GM10266 (cell line): ENCODE measurements at regions not wholly inside any gene's neighbourhood (a gene's known extent, or its start where the extent isn't known, plus 50 kb on each side); places are given as distances from the start of the nearest gene placed in this dataset.
"Not testable (repeated sequence)": the region's sequence is repeated elsewhere in the genome, so short reads cannot be mapped to it uniquely, and the experiment has no call there.

Experiments used
- DNase-seq: peaks from one replicate; pipeline ENCODE4 v3.0.0; 2012; ENCODE audit errors: extremely low spot score
- TF ChIP-seq, protein P1 (sequence below): IDR thresholded peaks from 2 replicates; pipeline ENCODE4 v1.5.1; 2012; ENCODE audit warnings: mild to moderate bottlenecking, low read depth; ENCODE audit not compliant: control insufficient read depth, insufficient read depth; ENCODE audit errors: missing control alignments

DNA sequence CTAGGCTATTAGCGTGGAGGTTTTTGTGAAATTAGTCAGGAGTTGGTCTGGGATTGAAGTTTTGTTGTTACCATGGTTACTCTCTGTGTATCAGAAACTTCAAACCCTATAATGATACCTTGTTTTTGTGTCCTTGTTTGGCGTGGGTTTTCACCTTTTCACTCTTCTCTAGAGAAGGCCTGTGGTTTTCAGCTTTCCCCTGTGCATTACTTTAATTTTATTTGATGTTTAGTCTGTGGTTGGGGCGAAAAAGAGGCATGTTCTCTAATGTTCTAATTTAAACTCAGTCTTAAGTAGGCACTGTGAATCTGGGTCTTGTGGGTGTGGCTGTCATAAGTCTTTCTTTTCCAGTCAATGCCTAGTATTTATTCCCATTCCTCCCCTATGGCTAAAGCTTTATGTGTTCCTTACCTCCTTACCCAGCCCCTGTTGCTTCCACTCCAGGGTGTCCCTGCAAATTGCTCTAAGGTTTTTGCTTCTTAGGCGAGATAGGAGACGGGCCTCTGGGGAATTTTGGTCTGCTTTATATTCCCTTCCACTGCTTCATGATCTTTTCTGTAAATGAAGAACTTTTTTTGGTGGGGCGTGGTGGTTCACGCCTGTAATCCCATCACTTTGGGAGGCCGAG, 125.1 kb upstream of the XIST start:
- peak; percentile 8 for DNase-seq
- TF ChIP-seq, protein P1, sequence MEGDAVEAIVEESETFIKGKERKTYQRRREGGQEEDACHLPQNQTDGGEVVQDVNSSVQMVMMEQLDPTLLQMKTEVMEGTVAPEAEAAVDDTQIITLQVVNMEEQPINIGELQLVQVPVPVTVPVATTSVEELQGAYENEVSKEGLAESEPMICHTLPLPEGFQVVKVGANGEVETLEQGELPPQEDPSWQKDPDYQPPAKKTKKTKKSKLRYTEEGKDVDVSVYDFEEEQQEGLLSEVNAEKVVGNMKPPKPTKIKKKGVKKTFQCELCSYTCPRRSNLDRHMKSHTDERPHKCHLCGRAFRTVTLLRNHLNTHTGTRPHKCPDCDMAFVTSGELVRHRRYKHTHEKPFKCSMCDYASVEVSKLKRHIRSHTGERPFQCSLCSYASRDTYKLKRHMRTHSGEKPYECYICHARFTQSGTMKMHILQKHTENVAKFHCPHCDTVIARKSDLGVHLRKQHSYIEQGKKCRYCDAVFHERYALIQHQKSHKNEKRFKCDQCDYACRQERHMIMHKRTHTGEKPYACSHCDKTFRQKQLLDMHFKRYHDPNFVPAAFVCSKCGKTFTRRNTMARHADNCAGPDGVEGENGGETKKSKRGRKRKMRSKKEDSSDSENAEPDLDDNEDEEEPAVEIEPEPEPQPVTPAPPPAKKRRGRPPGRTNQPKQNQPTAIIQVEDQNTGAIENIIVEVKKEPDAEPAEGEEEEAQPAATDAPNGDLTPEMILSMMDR: no peak

DNA sequence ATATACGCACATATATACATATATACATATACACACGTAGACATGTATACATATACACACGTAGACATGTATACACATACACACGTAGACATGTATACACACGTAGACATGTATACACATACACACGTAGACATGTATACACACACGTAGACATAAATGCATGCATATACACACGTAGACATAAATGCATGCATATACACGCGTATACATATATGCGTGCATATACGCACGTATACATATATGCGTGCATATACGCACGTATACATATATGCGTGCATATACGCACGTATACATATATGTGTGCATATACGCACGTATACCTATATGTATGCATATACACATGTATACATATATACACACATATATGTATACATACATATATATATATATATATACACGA, 114.9 kb upstream of the XIST start:
- DNase-seq: not testable (repeated sequence)

DNA sequence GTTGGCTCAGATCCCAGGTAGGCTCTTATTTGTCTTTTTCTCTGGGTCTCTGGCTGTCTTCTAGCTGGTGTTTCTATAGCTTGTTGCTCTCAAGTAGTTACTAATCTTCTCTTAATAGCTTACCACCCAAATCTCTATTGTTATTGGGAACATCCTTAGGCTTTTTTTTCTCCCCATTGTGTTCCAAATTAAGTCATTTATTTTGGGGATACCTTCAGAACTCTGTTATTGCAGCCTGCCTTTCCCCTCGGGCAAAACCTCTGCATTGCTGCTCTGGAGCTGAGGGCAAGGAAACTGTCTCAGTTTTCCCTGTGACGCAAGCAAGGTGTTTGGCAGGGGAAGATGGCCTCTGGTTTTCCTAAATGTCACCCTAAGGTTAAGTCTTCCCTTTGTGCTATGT, 113.3 kb upstream of the XIST start:
- TF ChIP-seq, protein P1: no peak
- no peak for DNase-seq

DNA sequence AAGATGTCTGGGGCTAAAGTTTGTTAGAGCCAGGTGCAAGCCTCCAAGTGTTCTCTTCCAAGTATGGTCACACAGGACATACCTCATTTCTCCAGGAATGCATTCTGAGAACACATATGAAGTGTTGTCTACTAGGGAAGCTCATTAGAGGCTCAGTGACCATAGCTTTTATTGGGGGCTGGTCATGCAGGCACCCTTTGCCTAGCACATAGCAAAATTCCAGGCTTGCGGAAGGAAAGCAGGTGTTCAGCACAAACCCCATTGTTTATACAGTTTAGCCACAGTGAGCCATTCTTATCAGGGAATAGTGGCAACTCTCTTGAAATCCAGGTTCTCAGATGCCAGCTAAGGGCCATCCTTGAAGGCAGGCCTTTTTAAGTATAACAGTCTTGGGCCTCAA, 112.1 kb upstream of the XIST start:
- DNase-seq: no peak
- TF ChIP-seq, protein P1: no peak

DNA sequence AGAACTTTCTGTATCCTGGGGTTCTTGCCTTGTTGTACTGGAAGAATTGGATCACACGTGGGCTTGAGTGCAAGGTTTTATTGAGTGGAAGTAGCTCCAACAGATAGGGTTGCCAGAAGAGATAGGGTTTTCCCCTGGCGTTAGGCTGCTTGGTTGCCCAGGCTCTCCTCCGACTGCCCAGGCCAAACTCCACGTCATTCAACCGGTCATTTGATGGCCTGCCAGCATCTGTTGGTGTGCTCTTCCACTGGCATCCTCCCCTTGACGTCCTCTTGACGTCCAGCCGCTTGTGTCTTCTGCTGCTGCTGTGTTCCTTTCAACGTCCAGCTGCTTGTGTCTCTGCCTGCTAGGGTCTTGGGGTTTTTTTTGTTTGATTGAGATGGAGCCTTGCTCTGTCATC, 111.2 kb upstream of the XIST start:
- DNase-seq: no peak
- TF ChIP-seq, protein P1: no peak

- DNase-seq: no peak
- TF ChIP-seq, protein P1: no peak
Observed at GRCh38 chrX:73962948-73963347, 110.4 kb upstream of the XIST start.

- DNase-seq: not testable (repeated sequence)
Observed at GRCh38 chrX:73961867-73962266, 109.4 kb upstream of the XIST start.

DNA sequence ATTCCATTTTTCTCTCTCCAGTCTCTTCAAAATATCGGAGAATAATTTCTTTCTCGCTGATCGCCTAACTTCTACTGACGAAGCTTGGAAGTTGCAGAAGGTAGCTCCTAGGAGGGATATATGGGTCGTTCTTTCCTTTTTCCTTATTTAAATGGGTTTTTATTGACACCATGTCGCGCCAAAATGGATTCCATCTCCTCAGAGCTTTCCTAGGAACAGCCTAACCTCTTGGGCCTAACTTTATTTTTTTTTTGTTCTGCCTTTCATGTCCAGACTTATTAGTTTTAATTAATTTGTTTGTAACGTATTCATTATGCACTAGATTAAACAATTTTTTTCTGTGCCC, 92.0 kb upstream of the XIST start:
- TF ChIP-seq, protein P1: no peak
- DNase-seq: no peak
